ENCODE measurements at regions not wholly inside any gene's neighbourhood (a gene's known extent, or its start where the extent isn't known, plus 50 kb on each side); places are given as distances from the start of the nearest gene placed in this dataset.

DNA sequence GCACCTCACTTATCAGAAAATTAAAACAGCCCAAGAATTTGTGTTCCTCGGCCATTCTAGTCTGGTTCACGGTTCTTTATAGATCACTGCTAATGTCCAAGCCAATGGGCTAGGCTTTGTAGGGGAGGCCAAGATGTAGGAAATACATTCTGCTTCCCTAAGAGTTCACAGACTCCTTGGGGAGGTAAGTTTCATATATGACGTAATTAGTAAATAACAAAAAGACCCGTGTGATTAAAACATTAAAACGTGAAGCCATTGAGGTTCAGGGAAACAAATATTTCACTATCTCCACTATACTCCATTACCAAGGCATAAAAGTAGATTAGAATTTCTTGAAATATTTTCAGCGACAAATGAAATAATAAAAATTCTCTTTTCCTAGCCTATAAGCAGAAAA is 272.5 kb upstream of the KLHL29 start:
- 91% methylated on average over 6 of the region's 6 CpGs for WGBS
- intact Hi-C loops (cut with DNase I), result no loop called here

GRCh38 chr2:23114299-23114698 is 270.7 kb upstream of the KLHL29 start:
- no peaks in the 10 kb centered on the region for H3K36me3 ChIP-seq
- no peak overlapping the region for H3K27ac ChIP-seq
- 89% methylated on average over 1 of the region's 1 CpG for WGBS
- H3K9me3 ChIP-seq, result no peaks in the 10 kb centered on the region
- intact Hi-C loops (cut with DNase I), result no loop called here
- no peaks in the 10 kb centered on the region for H3K4me1 ChIP-seq (replicated peaks)
- no peak overlapping the region for H3K4me3 ChIP-seq
- TF ChIP-seq POLR2AphosphoS5 (IDR thresholded peaks at IDR 0.05) (no peak), POLR2A (IDR thresholded peaks at IDR 0.05) (no peak)
- TF ChIP-seq, protein P1, sequence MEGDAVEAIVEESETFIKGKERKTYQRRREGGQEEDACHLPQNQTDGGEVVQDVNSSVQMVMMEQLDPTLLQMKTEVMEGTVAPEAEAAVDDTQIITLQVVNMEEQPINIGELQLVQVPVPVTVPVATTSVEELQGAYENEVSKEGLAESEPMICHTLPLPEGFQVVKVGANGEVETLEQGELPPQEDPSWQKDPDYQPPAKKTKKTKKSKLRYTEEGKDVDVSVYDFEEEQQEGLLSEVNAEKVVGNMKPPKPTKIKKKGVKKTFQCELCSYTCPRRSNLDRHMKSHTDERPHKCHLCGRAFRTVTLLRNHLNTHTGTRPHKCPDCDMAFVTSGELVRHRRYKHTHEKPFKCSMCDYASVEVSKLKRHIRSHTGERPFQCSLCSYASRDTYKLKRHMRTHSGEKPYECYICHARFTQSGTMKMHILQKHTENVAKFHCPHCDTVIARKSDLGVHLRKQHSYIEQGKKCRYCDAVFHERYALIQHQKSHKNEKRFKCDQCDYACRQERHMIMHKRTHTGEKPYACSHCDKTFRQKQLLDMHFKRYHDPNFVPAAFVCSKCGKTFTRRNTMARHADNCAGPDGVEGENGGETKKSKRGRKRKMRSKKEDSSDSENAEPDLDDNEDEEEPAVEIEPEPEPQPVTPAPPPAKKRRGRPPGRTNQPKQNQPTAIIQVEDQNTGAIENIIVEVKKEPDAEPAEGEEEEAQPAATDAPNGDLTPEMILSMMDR (IDR thresholded peaks at IDR 0.05), result no peak
- DNase-seq (ENCODE audit: low spot score), result no peak
- no peaks in the 10 kb centered on the region for H3K27me3 ChIP-seq (replicated peaks; ENCODE audit: insufficient read depth)

More for the DNA sequence above, 272.5 kb upstream of the KLHL29 start:
- TF ChIP-seq POLR2A (IDR thresholded peaks at IDR 0.05) (no peak), POLR2AphosphoS5 (IDR thresholded peaks at IDR 0.05) (no peak)
- TF ChIP-seq, protein P1 (IDR thresholded peaks at IDR 0.05), result no peak
- H3K27ac ChIP-seq, result no peak overlapping the region
- H3K27me3 ChIP-seq (replicated peaks; ENCODE audit: insufficient read depth), result no peaks in the 10 kb centered on the region
- H3K36me3 ChIP-seq, result no peaks in the 10 kb centered on the region
- DNase-seq (ENCODE audit: low spot score), result no peak
- H3K4me3 ChIP-seq, result no peak overlapping the region
- H3K4me1 ChIP-seq (replicated peaks), result no peaks in the 10 kb centered on the region
- no peaks in the 10 kb centered on the region for H3K9me3 ChIP-seq

- intact Hi-C loops (cut with DNase I), result no loop called here
- WGBS, result 96% methylated on average over 9 of the region's 9 CpGs
- TF ChIP-seq, protein P1 (IDR thresholded peaks at IDR 0.05), result no peak
- no peak for TF ChIP-seq POLR2A (IDR thresholded peaks at IDR 0.05)
- TF ChIP-seq POLR2AphosphoS5 (IDR thresholded peaks at IDR 0.05), result no peak
- DNase-seq (ENCODE audit: low spot score), result no peak
- no peaks in the 10 kb centered on the region for H3K36me3 ChIP-seq
- H3K9me3 ChIP-seq, result no peaks in the 10 kb centered on the region
- no peak overlapping the region for H3K4me3 ChIP-seq
- no peak overlapping the region for H3K27ac ChIP-seq
- H3K4me1 ChIP-seq (replicated peaks), result no peaks in the 10 kb centered on the region
- no peaks in the 10 kb centered on the region for H3K27me3 ChIP-seq (replicated peaks; ENCODE audit: insufficient read depth)
These were observed 266.7 kb upstream of the KLHL29 start for GRCh38 chr2:23118313-23118712.

DNA sequence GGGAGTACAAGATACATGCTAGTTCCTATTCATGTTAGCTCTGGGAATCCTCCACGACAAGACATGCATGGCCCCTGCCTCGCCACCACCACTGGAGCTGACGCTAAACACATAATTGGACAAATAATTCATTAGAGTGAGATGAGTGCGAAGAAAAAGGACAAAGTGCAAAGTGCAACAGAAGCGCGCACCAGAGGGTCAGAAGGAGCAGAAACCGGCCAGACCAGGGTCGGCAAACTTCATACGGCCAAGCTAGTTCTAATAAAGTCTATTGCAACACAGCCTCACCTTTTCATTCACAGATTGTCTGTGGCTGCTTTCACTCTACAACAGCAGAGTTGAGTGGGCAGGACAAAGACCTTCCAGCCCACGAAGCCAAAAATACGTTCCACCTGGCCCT is 266.1 kb upstream of the KLHL29 start:
- WGBS, result 93% methylated on average over 11 of the region's 11 CpGs

GRCh38 chr2:23120161-23120560 is 264.8 kb upstream of the KLHL29 start:
- no peaks in the 10 kb centered on the region for H3K36me3 ChIP-seq
- H3K4me3 ChIP-seq, result no peak overlapping the region
- H3K27ac ChIP-seq, result no peak overlapping the region
- intact Hi-C loops (cut with DNase I), result no loop called here
- WGBS, result 95% methylated on average over 4 of the region's 4 CpGs
- no peak for DNase-seq (ENCODE audit: low spot score)
- H3K27me3 ChIP-seq (replicated peaks; ENCODE audit: insufficient read depth), result no peaks in the 10 kb centered on the region
- no peaks in the 10 kb centered on the region for H3K4me1 ChIP-seq (replicated peaks)
- H3K9me3 ChIP-seq, result no peaks in the 10 kb centered on the region
- TF ChIP-seq POLR2A (IDR thresholded peaks at IDR 0.05) (no peak), POLR2AphosphoS5 (IDR thresholded peaks at IDR 0.05) (no peak)
- TF ChIP-seq, protein P1 (IDR thresholded peaks at IDR 0.05), result no peak

More for the DNA sequence above, 266.1 kb upstream of the KLHL29 start:
- TF ChIP-seq, protein P1 (IDR thresholded peaks at IDR 0.05), result no peak
- TF ChIP-seq POLR2A (IDR thresholded peaks at IDR 0.05), result no peak
- TF ChIP-seq POLR2AphosphoS5 (IDR thresholded peaks at IDR 0.05), result no peak
- Histone ChIP-seq H3K27ac (no peak overlapping the region), H3K4me1 (replicated peaks) (no peaks in the 10 kb centered on the region), H3K9me3 (no peaks in the 10 kb centered on the region), H3K27me3 (replicated peaks; ENCODE audit: insufficient read depth) (no peaks in the 10 kb centered on the region), H3K4me3 (no peak overlapping the region), H3K36me3 (no peaks in the 10 kb centered on the region)
- no peak for DNase-seq (ENCODE audit: low spot score)
- intact Hi-C loops (cut with DNase I), result no loop called here
